GM18519 (cell line): ENCODE measurements at regions not wholly inside any gene's neighbourhood (a gene's known extent, or its start where the extent isn't known, plus 50 kb on each side); places are given as distances from the start of the nearest gene placed in this dataset.
"Not testable (repeated sequence)": the region's sequence is repeated elsewhere in the genome, so short reads cannot be mapped to it uniquely, and the experiment has no call there.

ENCODE experiments used
- ATAC-seq: cut with Tn5 transposase; IDR thresholded peaks from one replicate; pipeline ENCODE4 v1.9.1; 2021; ENCODE audit warnings: mild to moderate bottlenecking, moderate library complexity; ENCODE audit not compliant: unreplicated experiment, low FRiP score

DNA sequence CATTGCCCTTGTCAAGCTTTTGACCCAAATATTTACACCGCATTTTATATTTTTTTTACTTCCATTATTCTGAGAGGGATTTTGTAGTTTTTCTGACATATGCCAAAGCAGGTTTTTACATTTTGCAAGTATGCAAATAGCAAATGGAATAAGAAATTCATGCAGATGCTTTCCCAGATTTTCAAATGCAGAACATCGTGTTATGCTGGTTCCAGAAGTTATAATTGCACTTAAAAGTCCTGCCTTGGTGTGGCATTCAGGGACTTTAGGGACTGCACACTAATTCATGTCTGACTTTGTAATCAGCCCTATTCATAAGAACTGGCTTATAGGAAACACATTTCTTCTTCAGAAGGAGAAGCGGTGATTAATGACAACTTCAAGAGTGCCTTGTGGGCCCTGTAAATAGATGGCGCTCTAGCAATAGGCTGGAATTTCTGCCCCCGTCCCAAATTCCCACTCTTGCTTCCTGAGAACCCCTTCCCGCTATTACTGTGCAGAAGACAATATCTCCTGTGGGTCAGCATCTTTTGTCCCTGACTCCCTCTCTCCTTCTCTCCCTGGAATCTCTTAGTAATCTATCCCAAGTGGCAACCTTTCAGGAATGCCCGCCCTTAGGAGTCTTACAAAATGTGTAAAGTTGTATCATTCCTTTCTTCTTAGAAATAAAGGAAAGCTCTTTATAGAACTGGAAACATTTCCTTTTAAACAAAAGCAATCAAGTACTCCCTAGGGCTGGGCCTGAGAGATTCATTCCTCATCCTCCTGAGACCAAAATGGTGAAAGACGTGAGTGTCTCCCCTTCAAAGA lies 264.0 kb downstream of the INHBA start:
- ATAC-seq, result no peak

DNA sequence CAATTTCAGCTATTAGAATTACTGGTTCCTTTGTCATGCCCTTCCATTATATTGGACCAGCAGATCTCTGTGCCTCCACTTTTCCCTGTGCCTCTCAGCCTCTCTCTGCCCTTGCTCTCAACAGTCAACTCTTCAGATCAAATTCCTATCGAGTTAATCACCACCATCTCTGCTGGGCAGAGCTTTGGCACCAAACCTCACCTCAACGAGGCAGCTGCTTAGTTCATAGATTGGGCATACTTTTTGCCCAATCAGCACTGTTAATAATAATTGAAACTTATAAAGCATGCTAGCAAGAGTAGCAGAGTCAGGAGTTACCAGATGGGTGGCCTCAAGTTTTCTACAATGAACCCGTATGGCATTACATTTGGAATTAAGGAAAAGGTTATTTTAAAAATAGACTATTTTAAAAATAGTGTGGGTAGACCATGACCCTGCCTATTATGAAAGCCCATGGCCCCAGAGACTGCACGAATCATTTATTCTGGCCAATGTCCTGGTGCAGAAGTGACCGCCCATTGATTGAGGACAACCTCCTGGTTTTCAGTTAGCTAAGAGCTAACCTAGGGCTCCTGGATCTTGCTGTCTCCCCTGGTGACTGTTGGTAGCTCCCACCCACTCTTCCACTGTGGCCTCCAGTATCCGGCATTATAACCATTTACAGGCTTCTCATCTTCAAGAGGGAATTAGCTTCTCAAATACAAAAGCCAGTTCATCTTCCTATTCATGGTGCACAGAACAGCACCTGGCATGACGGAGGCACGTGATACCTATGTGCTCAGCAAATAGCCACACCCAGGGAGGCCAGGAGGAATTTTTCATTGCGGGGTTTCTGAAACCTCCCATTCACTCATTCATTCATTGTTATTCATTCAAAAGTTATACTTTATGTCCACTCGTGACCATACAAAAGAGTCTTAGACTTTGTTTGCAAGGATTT lies 265.4 kb downstream of the INHBA start:
- ATAC-seq, result no peak

DNA sequence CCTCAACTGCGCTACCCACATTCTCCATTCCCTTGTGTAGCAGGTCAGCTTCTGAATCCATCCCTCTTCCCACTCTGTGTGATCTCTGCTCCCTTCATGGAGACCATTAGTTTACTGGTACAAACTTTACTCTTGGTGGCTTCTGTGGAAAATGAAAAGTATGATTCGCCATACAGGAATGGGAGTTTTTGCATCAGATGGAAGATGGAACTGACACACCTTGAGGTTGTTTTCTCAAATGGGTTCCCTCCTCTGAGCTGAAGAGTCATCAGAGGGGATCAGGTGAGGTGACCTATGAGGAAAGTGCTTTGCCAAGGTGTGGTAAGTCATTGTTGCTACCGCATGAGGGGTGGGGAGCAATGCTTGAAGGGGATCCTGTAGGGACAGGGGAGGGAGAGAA lies 266.8 kb downstream of the INHBA start:
- no peak for ATAC-seq

DNA sequence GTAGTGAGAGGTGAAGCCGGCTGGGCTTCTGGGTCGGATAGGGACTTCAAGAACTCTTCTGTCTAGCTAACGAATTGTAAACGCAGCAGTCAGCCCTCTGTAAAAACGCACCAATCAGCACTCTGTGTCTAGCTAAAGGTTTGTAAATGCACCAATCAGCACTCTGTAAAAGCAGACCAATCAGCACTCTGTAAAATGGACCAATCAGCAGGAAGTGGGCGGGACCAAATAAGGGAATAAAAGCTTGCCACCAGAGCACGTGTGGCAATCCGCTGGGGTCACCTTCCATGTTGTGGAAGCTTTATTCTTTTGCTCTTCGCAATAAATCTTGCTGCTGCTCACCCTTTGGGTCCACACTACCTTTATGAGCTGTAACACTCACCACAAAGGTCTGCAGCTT lies 267.9 kb downstream of the INHBA start:
- ATAC-seq, result not testable (repeated sequence)

GRCh38 chr7:41431671-41432070 lies 271.2 kb downstream of the INHBA start:
- ATAC-seq, result no peak

DNA sequence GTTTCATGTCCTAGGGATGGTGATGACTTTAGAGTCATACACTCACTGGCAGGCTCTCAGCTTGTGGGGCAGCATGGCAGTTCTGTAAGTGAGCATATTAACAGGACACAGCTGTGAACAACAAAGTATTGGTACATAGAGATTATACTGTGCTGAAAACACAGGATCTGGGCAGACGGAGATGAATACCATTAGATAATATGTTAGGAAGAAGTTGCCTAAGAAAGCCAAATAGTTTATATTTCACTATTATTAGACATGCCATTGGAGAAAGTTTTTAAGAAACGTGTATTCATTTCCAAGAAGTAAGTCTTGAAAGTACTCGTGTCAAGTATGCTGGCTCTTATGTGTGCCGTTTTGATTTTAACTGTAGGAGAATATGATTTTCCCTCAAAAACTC lies 274.5 kb downstream of the INHBA start:
- no peak for ATAC-seq

GRCh38 chr7:41425926-41426325 lies 277.0 kb downstream of the INHBA start:
- ATAC-seq, result no peak

DNA sequence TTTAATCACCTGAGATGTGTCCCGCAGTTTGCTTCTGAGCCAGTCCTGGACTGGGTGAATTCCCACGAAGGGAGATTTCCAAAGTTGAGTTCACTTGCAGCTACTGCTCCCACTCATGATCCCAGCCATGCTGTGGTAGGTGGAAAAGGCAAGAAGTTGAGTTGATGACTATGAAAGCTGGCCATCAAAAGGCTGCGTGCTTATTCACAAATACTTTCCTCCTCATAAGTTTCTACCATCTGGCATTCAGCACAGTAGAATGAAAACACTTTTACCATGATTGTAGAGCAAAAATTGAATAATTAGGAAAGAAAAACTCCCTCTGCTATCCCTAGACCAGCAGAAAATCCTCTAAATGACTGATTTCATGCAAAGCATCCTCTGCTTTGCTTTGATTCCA lies 281.8 kb downstream of the INHBA start:
- no peak for ATAC-seq

DNA sequence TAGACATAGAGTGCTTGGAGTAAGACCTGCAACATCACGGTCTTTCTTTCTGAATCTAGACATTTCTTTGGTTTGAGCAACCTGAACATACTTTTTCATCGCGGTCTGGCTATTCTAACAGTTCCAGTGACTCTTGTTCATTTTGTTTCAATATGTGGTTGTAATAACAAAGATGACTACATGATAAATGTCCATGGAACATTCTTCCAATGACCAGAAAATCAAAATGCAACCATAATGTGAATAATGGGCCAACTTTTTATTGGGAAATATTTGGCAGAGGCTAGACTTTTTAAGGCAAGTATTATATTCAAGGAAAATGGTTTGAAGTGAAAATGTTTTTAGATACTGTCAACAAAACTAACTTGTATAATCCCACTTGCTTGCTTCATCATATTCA lies 282.5 kb downstream of the INHBA start:
- ATAC-seq, result no peak

- no peak for ATAC-seq
Observed at GRCh38 chr7:41418337-41418736, 284.6 kb downstream of the INHBA start.

- no peak for ATAC-seq
Observed at GRCh38 chr7:41416208-41416595, 286.7 kb downstream of the INHBA start.

DNA sequence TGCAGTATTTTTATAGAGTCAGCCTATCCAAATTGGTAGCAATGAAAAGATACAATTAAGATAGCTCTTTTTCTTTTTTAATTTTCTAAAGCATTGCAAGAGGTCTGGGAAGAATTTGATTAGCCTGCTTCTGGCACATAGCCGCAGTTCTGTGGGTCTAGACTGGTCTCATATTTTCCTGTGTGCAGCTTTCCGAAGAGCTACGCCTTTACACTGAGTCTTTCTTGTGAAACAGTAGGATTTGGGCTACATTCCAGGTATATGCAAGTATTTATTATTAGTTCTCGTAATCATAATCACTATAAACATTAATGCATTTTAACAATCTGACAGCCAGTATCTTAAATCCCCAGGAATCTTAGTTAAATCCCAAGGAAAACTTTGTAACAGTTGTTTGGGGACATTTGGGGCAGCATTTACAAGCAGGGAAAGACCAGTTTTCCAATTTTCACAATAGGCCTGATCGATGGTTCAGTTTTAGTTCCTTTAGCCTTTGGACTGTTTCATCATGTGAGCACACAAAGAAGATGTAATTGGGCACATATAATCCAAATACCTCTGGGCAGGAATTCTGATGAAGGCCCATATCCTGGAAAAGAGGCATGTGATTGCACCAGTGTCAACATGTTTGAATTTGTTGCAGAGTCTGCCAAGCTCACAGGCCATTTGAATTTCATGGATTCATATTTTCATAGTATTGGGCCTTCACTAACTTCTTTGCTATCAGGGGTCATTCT lies 287.3 kb downstream of the INHBA start:
- ATAC-seq, result no peak

DNA sequence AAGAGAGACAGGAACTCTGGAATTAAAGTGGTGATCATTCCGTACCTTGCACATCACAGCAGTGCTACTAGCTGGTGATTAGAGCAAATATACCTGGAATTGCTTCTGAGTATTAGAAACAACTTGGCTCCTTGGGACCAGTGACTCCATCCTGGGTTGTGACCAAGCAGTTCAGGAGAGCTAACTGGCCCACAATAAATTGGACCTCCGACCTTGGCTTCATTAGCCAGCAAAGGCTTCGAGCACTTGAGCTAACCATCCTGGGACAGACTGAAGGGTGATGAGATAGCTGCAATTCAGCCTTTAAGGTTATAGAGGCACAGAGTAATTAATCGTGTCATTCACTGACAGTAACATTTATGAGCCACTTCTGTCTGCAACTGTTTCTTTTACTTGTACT lies 287.8 kb downstream of the INHBA start:
- no peak for ATAC-seq

GRCh38 chr7:41404375-41405074 lies 298.4 kb downstream of the INHBA start:
- no peak for ATAC-seq

- ATAC-seq, result no peak
Observed at GRCh38 chr7:41403291-41403690, 299.6 kb downstream of the INHBA start.

- no peak for ATAC-seq
Observed at GRCh38 chr7:41401833-41402232, 301.1 kb downstream of the INHBA start.

GRCh38 chr7:41399171-41399570 lies 303.7 kb downstream of the INHBA start:
- ATAC-seq, result no peak

DNA sequence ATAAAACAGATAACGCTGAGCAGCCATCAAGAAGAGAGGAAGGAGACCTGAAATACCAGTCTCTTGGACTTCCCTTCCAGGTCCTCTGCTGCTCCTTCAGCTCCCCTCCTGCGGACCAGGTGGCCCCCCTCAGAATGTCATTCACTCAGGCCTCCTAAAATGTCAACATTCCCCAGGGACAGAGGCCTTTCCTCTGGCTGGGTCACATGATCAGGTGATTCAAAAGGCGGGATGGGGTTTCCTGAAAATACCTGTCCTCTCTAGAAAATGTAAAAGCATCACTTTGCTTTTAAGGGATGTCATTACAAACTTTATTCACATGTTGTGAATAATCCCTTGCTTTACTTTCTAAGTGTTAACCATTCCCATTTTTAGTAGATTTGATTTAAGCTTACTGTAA lies 311.1 kb downstream of the INHBA start:
- no peak for ATAC-seq

DNA sequence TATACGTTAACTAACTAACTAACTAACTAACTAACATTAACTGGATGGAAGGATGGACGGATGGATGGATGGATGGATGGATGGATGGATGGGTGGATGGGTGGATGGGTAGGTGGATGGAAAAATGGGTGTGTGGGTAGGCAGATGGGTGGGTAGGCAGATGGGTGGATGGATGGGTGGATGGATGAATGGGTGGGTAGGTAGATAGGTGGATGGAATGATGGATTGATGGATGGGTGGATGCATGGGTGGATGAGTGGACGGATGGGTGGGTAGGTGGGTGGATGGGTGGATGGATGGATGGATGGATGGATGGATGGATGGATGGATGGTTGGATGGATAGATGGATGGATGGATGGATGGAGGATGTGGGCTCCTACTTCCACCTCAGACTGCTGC lies 314.0 kb downstream of the INHBA start:
- ATAC-seq, result not testable (repeated sequence)

DNA sequence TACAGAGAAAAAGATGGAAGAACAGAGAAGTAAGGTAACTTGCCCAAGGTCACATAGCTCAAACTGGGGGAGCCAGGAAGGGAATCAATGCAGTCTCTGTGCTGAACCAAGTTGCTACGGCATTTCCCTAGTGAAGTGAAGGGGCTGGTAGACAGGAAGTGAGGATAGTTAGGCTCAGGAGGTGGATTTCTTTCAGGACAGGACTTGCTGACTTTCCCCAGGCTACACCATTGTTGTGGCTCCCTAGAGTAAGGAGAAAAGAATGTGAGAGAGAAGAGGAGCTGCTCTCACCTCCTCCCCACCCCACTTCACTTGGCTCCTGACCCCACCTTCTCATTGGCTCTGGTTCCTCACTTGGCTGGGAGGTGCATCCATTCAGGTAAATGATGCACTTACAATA lies 316.9 kb downstream of the INHBA start:
- ATAC-seq, result no peak
